Peyer's patch (tissue), 4 donors: ENCODE measurements at regions not wholly inside any gene's neighbourhood (a gene's known extent, or its start where the extent isn't known, plus 50 kb on each side); places are given as distances from the start of the nearest gene placed in this dataset.

ENCODE experiments used
- DNase-seq, 3 donors: peaks; one replicate each; pipeline ENCODE4 v3.0.0-alpha.2; 2017 to 2019
- H3K27ac ChIP-seq, 4 donors: fragments of 200-600 bp; sonication (generic); one replicate each; pipeline ENCODE4 v1.5.1; 2016 to 2019
- H3K27me3 ChIP-seq, 2 donors: fragments of 200-600 bp; sonication (generic); one replicate each; pipeline ENCODE4 v1.5.1; 2019
- H3K36me3 ChIP-seq, 3 donors: fragments of 200-600 bp; sonication (generic); one replicate each; pipeline ENCODE4 v1.5.1; 2016 to 2019
- H3K4me1 ChIP-seq, 4 donors: fragments of 200-600 bp; sonication (generic); one replicate each; pipeline ENCODE4 v1.5.1; 2016 to 2019
- H3K4me3 ChIP-seq, 4 donors: fragments of 200-600 bp; sonication (generic); 1 replicate in 3 of 4; 2 replicates in 1 of 4; pipeline ENCODE4 v1.5.1; 2016 to 2019; ENCODE audit warnings: mild to moderate bottlenecking in 1 of 4
- H3K9me3 ChIP-seq, 4 donors: fragments of 200-600 bp; sonication (generic); one replicate each; pipeline ENCODE4 v1.5.1; 2016 to 2019; ENCODE audit warnings: mild to moderate bottlenecking in 1 of 4
- CTCF ChIP-seq, 6 experiments: fragments of 450-650 bp in 4 of 6; fragments of 200-600 bp in 2 of 6; sonication (generic) in 1 of 6; IDR thresholded peaks; one replicate each; pipeline ENCODE4 v1.5.1; 2017 to 2019; ENCODE audit warnings: antibody characterized with exemption in 6 of 6, mild to moderate bottlenecking in 3 of 6, moderate library complexity in 1 of 6
- POLR2A ChIP-seq, 2 donors: fragments of 450-650 bp; IDR thresholded peaks; one replicate each; pipeline ENCODE4 v1.5.1; 2017; ENCODE audit warnings: antibody characterized with exemption in 2 of 2, mild to moderate bottlenecking in 2 of 2, moderate library complexity in 2 of 2

- DNase-seq: no peak
- Histone ChIP-seq H3K27me3 (no peaks in the 10 kb centered on the region), H3K9me3 (no peaks in the 10 kb centered on the region), H3K36me3 (no peaks in the 10 kb centered on the region), H3K27ac (no peak overlapping the region), H3K4me1 (no peaks in the 10 kb centered on the region), H3K4me3 (no peak overlapping the region)
- TF ChIP-seq CTCF (IDR thresholded peaks at IDR 0.05): no peak
- no peak for TF ChIP-seq POLR2A (IDR thresholded peaks at IDR 0.05)
These were observed 82.7 kb upstream of the PRDM1 start for GRCh38 chr6:106003268-106003987.

GRCh38 chr6:106002005-106002404 is 84.1 kb upstream of the PRDM1 start:
- Histone ChIP-seq H3K27ac (no peak overlapping the region), H3K9me3 (no peaks in the 10 kb centered on the region), H3K27me3 (no peaks in the 10 kb centered on the region), H3K4me1 (no peaks in the 10 kb centered on the region), H3K4me3 (no peak overlapping the region), H3K36me3 (no peaks in the 10 kb centered on the region)
- no peak for TF ChIP-seq POLR2A (IDR thresholded peaks at IDR 0.05)
- TF ChIP-seq CTCF (IDR thresholded peaks at IDR 0.05): no peak
- DNase-seq: no peak

GRCh38 chr6:106000935-106001334 is 85.2 kb upstream of the PRDM1 start:
- Histone ChIP-seq H3K9me3 (no peaks in the 10 kb centered on the region), H3K36me3 (no peaks in the 10 kb centered on the region), H3K4me3 (no peak overlapping the region), H3K4me1 (no peaks in the 10 kb centered on the region), H3K27ac (no peak overlapping the region), H3K27me3 (peaks cover 0 to 8% of the 10 kb centered on the region in 2 donors)
- no peak for DNase-seq
- TF ChIP-seq POLR2A (IDR thresholded peaks at IDR 0.05): no peak
- no peak for TF ChIP-seq CTCF (IDR thresholded peaks at IDR 0.05)

GRCh38 chr6:105997482-105997881 is 88.7 kb upstream of the PRDM1 start:
- Histone ChIP-seq H3K4me3 (no peak overlapping the region), H3K9me3 (no peaks in the 10 kb centered on the region), H3K36me3 (no peaks in the 10 kb centered on the region), H3K4me1 (peaks cover 0 to 5% (median 3%) of the 10 kb centered on the region in 4 donors), H3K27me3 (peaks cover 0 to 19% of the 10 kb centered on the region in 2 donors), H3K27ac (peak overlapping the region in 1 of 4 donors; percentile 92)
- TF ChIP-seq POLR2A (IDR thresholded peaks at IDR 0.05) (no peak), CTCF (IDR thresholded peaks at IDR 0.05) (no peak)
- DNase-seq: no peak

GRCh38 chr6:105995391-105995865 is 90.7 kb upstream of the PRDM1 start:
- Histone ChIP-seq H3K4me1 (peaks cover 0 to 11% (median 3%) of the 10 kb centered on the region in 4 donors), H3K36me3 (no peaks in the 10 kb centered on the region), H3K27me3 (peaks cover 0 to 19% of the 10 kb centered on the region in 2 donors), H3K9me3 (no peaks in the 10 kb centered on the region), H3K4me3 (peak overlapping the region in 3 of 4 donors; percentile 47 to 88 (median 74)), H3K27ac (peak overlapping the region in 2 of 4 donors; percentile 73 to 92)
- TF ChIP-seq POLR2A (IDR thresholded peaks at IDR 0.05) (no peak), CTCF (IDR thresholded peaks at IDR 0.05) (no peak)
- DNase-seq: no peak
